Thyroid gland (tissue), 4 donors: ENCODE measurements at regions not wholly inside any gene's neighbourhood (a gene's known extent, or its start where the extent isn't known, plus 50 kb on each side); places are given as distances from the start of the nearest gene placed in this dataset.

ENCODE experiments used
- CTCF ChIP-seq, 6 experiments: fragments of 200-600 bp in 3 of 6; fragments of 450-650 bp in 3 of 6; sonication (generic) in 3 of 6; IDR thresholded peaks; one replicate each; pipeline ENCODE4 v1.5.1; 2016 to 2019; ENCODE audit warnings: antibody characterized with exemption in 6 of 6, mild to moderate bottlenecking in 2 of 6, inconsistent platforms in 1 of 6, moderate library complexity in 1 of 6
- POLR2A ChIP-seq, 2 donors: fragments of 450-650 bp; IDR thresholded peaks; one replicate each; pipeline ENCODE4 v1.6.1; 2017; ENCODE audit warnings: antibody characterized with exemption in 2 of 2, mild to moderate bottlenecking in 2 of 2, moderate library complexity in 1 of 2

- TF ChIP-seq CTCF (IDR thresholded peaks at IDR 0.05) (no peak), POLR2A (IDR thresholded peaks at IDR 0.05) (no peak)
Measured at GRCh38 chr18:24530630-24531111, 70.2 kb downstream of the HRH4 start.
